Panc1 (cell line): ENCODE measurements at regions not wholly inside any gene's neighbourhood (a gene's known extent, or its start where the extent isn't known, plus 50 kb on each side); places are given as distances from the start of the nearest gene placed in this dataset.

Source experiments
- CTCF ChIP-seq: fragments of 450-650 bp; IDR thresholded peaks from 2 replicates; pipeline ENCODE4 v1.5.1; 2017; ENCODE audit warnings: mild to moderate bottlenecking
- POLR2AphosphoS5 ChIP-seq: IDR thresholded peaks from 2 replicates; pipeline ENCODE4 v1.6.1; 2012; ENCODE audit warnings: mild to moderate bottlenecking, low read depth, low read length, moderate library complexity
- SIN3A ChIP-seq: IDR thresholded peaks from 2 replicates; pipeline ENCODE4 v1.6.1; 2012; ENCODE audit warnings: low read depth, mild to moderate bottlenecking, low read length, moderate library complexity, borderline replicate concordance; ENCODE audit not compliant: insufficient read depth
- TCF7L2 ChIP-seq: IDR thresholded peaks from 2 replicates; pipeline ENCODE4 v1.6.1; 2011; ENCODE audit warnings: mild to moderate bottlenecking, low read depth, low read length, inconsistent platforms
- TF ChIP-seq, protein P1 (sequence below), 2 experiments: IDR thresholded peaks; 2 replicates each; pipeline ENCODE4 v1.6.1; 2011 to 2012; ENCODE audit warnings: low read depth in 2 of 2, control low read depth in 1 of 2, low read length in 1 of 2, mild to moderate bottlenecking in 1 of 2, moderate library complexity in 1 of 2; ENCODE audit not compliant: insufficient read depth in 1 of 2

GRCh38 chr4:13219971-13220370 lies 264.2 kb downstream of the RAB28 start:
- TF ChIP-seq CTCF: no peak
- TF ChIP-seq POLR2AphosphoS5: no peak
- TF ChIP-seq, protein P1, sequence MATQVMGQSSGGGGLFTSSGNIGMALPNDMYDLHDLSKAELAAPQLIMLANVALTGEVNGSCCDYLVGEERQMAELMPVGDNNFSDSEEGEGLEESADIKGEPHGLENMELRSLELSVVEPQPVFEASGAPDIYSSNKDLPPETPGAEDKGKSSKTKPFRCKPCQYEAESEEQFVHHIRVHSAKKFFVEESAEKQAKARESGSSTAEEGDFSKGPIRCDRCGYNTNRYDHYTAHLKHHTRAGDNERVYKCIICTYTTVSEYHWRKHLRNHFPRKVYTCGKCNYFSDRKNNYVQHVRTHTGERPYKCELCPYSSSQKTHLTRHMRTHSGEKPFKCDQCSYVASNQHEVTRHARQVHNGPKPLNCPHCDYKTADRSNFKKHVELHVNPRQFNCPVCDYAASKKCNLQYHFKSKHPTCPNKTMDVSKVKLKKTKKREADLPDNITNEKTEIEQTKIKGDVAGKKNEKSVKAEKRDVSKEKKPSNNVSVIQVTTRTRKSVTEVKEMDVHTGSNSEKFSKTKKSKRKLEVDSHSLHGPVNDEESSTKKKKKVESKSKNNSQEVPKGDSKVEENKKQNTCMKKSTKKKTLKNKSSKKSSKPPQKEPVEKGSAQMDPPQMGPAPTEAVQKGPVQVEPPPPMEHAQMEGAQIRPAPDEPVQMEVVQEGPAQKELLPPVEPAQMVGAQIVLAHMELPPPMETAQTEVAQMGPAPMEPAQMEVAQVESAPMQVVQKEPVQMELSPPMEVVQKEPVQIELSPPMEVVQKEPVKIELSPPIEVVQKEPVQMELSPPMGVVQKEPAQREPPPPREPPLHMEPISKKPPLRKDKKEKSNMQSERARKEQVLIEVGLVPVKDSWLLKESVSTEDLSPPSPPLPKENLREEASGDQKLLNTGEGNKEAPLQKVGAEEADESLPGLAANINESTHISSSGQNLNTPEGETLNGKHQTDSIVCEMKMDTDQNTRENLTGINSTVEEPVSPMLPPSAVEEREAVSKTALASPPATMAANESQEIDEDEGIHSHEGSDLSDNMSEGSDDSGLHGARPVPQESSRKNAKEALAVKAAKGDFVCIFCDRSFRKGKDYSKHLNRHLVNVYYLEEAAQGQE (IDR thresholded peaks at IDR 0.05; ENCODE audit: insufficient read depth in 1 of 2, low read depth in 2 of 2, low read length in 1 of 2): no peak
- no peak for TF ChIP-seq SIN3A
- no peak for TF ChIP-seq TCF7L2
